Endothelial cell of umbilical vein (primary cell): ENCODE measurements at regions not wholly inside any gene's neighbourhood (a gene's known extent, or its start where the extent isn't known, plus 50 kb on each side); places are given as distances from the start of the nearest gene placed in this dataset.

ENCODE experiments used
- EZH2 ChIP-seq: IDR thresholded peaks from 2 replicates; pipeline ENCODE4 v1.6.1; 2012; ENCODE audit warnings: borderline replicate concordance, low read depth, mild to moderate bottlenecking, moderate library complexity, low read length, inconsistent platforms; ENCODE audit not compliant: severe bottlenecking
- FOS ChIP-seq: IDR thresholded peaks from 2 replicates; pipeline ENCODE4 v1.6.1; 2011; ENCODE audit warnings: mild to moderate bottlenecking, low read length, moderate library complexity, borderline replicate concordance; ENCODE audit not compliant: insufficient read depth
- GATA2 ChIP-seq: IDR thresholded peaks from 2 replicates; pipeline ENCODE4 v1.7.0; 2011; ENCODE audit warnings: low read depth, mild to moderate bottlenecking, moderate library complexity, mixed read lengths, low read length; ENCODE audit not compliant: insufficient read length, insufficient read depth
- JUN ChIP-seq: IDR thresholded peaks from 2 replicates; pipeline ENCODE4 v1.6.1; 2011; ENCODE audit warnings: borderline replicate concordance, low read depth; ENCODE audit not compliant: insufficient read length, insufficient read depth
- MYC ChIP-seq: IDR thresholded peaks from one replicate; pipeline ENCODE4 v1.6.1; 2011; ENCODE audit warnings: mild to moderate bottlenecking, low read depth, low read length
- POLR2A ChIP-seq: IDR thresholded peaks from 2 replicates; pipeline ENCODE4 v1.6.1; 2012; ENCODE audit warnings: low read depth, mild to moderate bottlenecking, control low read depth, low read length
- POLR2AphosphoS5 ChIP-seq: IDR thresholded peaks from 2 replicates; pipeline ENCODE4 v1.6.1; 2012; ENCODE audit warnings: low read depth, mild to moderate bottlenecking, control low read depth, low read length, moderate library complexity; ENCODE audit not compliant: insufficient read depth
- TF ChIP-seq, protein P1 (sequence below), 2 donors: IDR thresholded peaks; 1 replicate in 1 of 2; 2 replicates in 1 of 2; pipeline ENCODE4 v1.5.1; 2011; ENCODE audit warnings: low read length in 2 of 2, mild to moderate bottlenecking in 2 of 2, moderate library complexity in 2 of 2, control low read depth in 1 of 2, inconsistent platforms in 1 of 2, low read depth in 1 of 2; ENCODE audit not compliant: insufficient read depth in 1 of 2; ENCODE audit errors: extremely low read depth in 1 of 2
- TF ChIP-seq, protein P2 (sequence below): IDR thresholded peaks from 2 replicates; pipeline ENCODE4 v1.6.1; 2011; ENCODE audit not compliant: insufficient read depth, insufficient read length

DNA sequence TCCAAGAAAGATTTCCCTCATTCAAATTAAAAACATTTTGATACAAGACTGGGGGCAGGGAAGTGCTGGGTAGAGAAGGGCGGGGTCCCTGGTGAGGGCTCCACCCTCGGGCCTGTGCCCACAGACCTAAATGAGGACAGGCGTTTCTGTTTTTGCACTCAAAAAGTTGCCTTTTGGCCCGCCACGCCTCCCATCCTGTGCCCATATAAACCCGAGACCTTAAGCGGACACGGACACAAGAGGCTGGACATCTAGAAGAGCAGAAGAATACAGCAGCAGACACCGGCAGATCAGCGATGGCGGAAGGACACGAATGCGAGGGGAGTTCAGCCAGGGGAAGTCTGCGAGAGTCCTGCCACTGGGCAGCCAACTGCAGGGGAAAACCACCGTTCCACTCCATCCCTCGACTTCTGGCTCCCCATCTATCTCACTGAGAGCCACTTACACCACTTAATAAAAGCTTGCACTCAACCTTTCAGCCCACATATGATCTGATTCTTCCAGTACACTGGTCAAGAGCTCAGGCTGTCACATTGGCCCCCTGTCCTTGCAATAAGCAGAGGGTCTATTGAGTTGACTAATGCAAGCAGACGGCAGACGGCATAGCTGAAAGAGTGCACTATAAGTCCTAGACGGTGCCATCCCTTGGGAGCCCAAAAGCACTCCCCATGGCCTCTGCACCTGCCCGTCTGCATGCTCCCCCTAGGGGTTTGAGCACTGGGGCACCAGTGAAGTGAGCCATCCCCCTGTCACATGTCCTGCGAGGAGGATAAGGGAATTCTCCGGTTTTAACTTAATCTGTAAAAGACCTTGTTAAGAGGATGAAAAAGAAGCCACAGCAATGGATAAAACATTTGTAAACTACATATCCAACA is 181.8 kb upstream of the PRSS1 start:
- TF ChIP-seq, protein P1, sequence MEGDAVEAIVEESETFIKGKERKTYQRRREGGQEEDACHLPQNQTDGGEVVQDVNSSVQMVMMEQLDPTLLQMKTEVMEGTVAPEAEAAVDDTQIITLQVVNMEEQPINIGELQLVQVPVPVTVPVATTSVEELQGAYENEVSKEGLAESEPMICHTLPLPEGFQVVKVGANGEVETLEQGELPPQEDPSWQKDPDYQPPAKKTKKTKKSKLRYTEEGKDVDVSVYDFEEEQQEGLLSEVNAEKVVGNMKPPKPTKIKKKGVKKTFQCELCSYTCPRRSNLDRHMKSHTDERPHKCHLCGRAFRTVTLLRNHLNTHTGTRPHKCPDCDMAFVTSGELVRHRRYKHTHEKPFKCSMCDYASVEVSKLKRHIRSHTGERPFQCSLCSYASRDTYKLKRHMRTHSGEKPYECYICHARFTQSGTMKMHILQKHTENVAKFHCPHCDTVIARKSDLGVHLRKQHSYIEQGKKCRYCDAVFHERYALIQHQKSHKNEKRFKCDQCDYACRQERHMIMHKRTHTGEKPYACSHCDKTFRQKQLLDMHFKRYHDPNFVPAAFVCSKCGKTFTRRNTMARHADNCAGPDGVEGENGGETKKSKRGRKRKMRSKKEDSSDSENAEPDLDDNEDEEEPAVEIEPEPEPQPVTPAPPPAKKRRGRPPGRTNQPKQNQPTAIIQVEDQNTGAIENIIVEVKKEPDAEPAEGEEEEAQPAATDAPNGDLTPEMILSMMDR (IDR thresholded peaks at IDR 0.05; ENCODE audit: extremely low read depth in 1 of 2, insufficient read depth in 1 of 2, low read depth in 1 of 2, low read length in 2 of 2): no peak
- TF ChIP-seq MYC (no peak), POLR2A (no peak), EZH2 (no peak), JUN (no peak), POLR2AphosphoS5 (no peak), FOS (no peak), GATA2 (no peak)
- TF ChIP-seq, protein P2, sequence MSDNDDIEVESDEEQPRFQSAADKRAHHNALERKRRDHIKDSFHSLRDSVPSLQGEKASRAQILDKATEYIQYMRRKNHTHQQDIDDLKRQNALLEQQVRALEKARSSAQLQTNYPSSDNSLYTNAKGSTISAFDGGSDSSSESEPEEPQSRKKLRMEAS: no peak
